H1 (cell line): ENCODE measurements at regions not wholly inside any gene's neighbourhood (a gene's known extent, or its start where the extent isn't known, plus 50 kb on each side); places are given as distances from the start of the nearest gene placed in this dataset.

Experiments used
- CTCF ChIA-PET: fragments of 300-600 bp; sonication (Branson Sonifier 250); formaldehyde crosslinking; loops from one replicate; lab custom pipeline; 2021; ENCODE audit not compliant: partially characterized antibody; lab: Charles Lee
- POLR2A ChIA-PET: fragments of 300-600 bp; sonication (Branson Sonifier 250); formaldehyde crosslinking; loops from one replicate; lab custom pipeline; 2021; ENCODE audit warnings: inconsistent platforms; ENCODE audit not compliant: partially characterized antibody; lab: Charles Lee
- DNase-seq, 2 experiments: peaks; one replicate each; pipeline versions ENCODE4 v3.0.0 to v3.0.0-alpha.2; 2010 to 2022; ENCODE audit warnings: low spot score in 2 of 2, low read depth in 1 of 2, mixed read lengths in 1 of 2
- FAIRE-seq: peaks from 2 replicates; lab custom pipeline; 2011; peaks lifted over from hg19 to GRCh38; lab: Jason Lieb, UNC
- H2AFZ ChIP-seq: 2 replicates; pipeline ENCODE4 v1.8.1; 2012; ENCODE audit warnings: low read length, inconsistent platforms
- H2AK5ac ChIP-seq: 2 replicates; pipeline ENCODE4 v1.6.1; 2013; ENCODE audit warnings: low read depth, low read length
- H2BK120ac ChIP-seq: replicated peaks from 2 replicates; pipeline ENCODE3; 2013; ENCODE audit warnings: low read depth, low read length, inconsistent platforms
- H2BK12ac ChIP-seq: 2 replicates; pipeline ENCODE4 v1.6.1; 2013; ENCODE audit warnings: low read depth, low read length
- H2BK15ac ChIP-seq: 2 replicates; pipeline ENCODE4 v1.6.1; 2013; ENCODE audit warnings: low read length
- H2BK20ac ChIP-seq: 2 replicates; pipeline ENCODE4 v1.6.1; 2013; ENCODE audit warnings: low read length
- H2BK5ac ChIP-seq: 2 replicates; pipeline ENCODE4 v1.6.1; 2013; ENCODE audit warnings: low read depth, low read length
- H3K14ac ChIP-seq: 2 replicates; pipeline ENCODE4 v1.6.1; 2013; ENCODE audit warnings: inconsistent platforms; ENCODE audit not compliant: insufficient read length
- H3K18ac ChIP-seq: 2 replicates; pipeline ENCODE4 v1.6.1; 2013; ENCODE audit warnings: low read length; ENCODE audit errors: extremely low read depth
- H3K23ac ChIP-seq: 2 replicates; pipeline ENCODE4 v1.6.1; 2013; ENCODE audit warnings: inconsistent platforms; ENCODE audit not compliant: insufficient read length
- H3K23me2 ChIP-seq: 2 replicates; pipeline ENCODE4 v1.6.1; 2013; ENCODE audit warnings: low read depth, low read length
- H3K27ac ChIP-seq: 2 replicates; pipeline ENCODE4 v1.6.1; 2011; ENCODE audit warnings: low read depth, low read length, inconsistent platforms
- H3K27me3 ChIP-seq, 4 experiments: replicated peaks in 1 of 4; 1 replicate in 1 of 4; 2 replicates in 3 of 4; pipeline versions ENCODE4 v1.6.1 to v1.8.1; 2011 to 2013; ENCODE audit warnings: low read length in 3 of 4, mild to moderate bottlenecking in 3 of 4, inconsistent platforms in 2 of 4, mixed read lengths in 2 of 4, moderate library complexity in 1 of 4; ENCODE audit not compliant: control insufficient read depth in 3 of 4, insufficient read depth in 3 of 4; ENCODE audit errors: extremely low read depth in 1 of 4
- H3K36me3 ChIP-seq, 4 experiments: 2 replicates each; pipeline versions ENCODE4 v1.6.1 to v1.8.1; 2011 to 2013; ENCODE audit warnings: mild to moderate bottlenecking in 4 of 4, low read length in 3 of 4, moderate library complexity in 2 of 4, control low read depth in 1 of 4, inconsistent platforms in 1 of 4; ENCODE audit not compliant: insufficient read depth in 4 of 4, control insufficient read depth in 2 of 4
- H3K4ac ChIP-seq: replicated peaks from 2 replicates; pipeline ENCODE3; 2013; ENCODE audit warnings: low read length, low read depth, mixed read lengths, inconsistent platforms; ENCODE audit not compliant: insufficient read length
- H3K4me1 ChIP-seq, 4 experiments: replicated peaks in 1 of 4; 1 replicate in 1 of 4; 2 replicates in 3 of 4; pipeline versions ENCODE4 v1.6.1 to v1.8.1; 2011 to 2013; ENCODE audit warnings: low read length in 3 of 4, inconsistent platforms in 2 of 4, mixed read lengths in 1 of 4; ENCODE audit not compliant: insufficient read depth in 4 of 4, control insufficient read depth in 3 of 4
- H3K4me2 ChIP-seq, 2 experiments: 2 replicates each; pipeline versions ENCODE4 v1.6.1 to v1.8.1; 2011 to 2013; ENCODE audit warnings: low read depth in 2 of 2, low read length in 2 of 2, control low read depth in 1 of 2, inconsistent platforms in 1 of 2, mild to moderate bottlenecking in 1 of 2; ENCODE audit not compliant: insufficient read depth in 1 of 2
- H3K4me3 ChIP-seq, 4 experiments: fragments of 200-600, 300-600 bp in 1 of 4; sonication (generic), shearing (Covaris generic), sonication (Bioruptor Twin) in 1 of 4; 2 replicates each; pipeline versions ENCODE4 v1.5.1 to v1.8.1; 2011 to 2016; ENCODE audit warnings: low read length in 4 of 4, low read depth in 3 of 4, control low read depth in 2 of 4, inconsistent platforms in 2 of 4, mild to moderate bottlenecking in 2 of 4, mixed read lengths in 1 of 4, moderate library complexity in 1 of 4; ENCODE audit not compliant: insufficient read depth in 2 of 4; ENCODE audit errors: extremely low read depth in 1 of 4
- H3K56ac ChIP-seq: replicated peaks from 2 replicates; pipeline ENCODE3; 2013; ENCODE audit warnings: low read depth, mild to moderate bottlenecking, mixed read lengths, low read length, inconsistent platforms; ENCODE audit not compliant: insufficient read length
- H3K79me1 ChIP-seq: 2 replicates; pipeline ENCODE4 v1.6.1; 2013; ENCODE audit warnings: low read depth, low read length, control low read depth
- H3K79me2 ChIP-seq, 2 experiments: 2 replicates each; pipeline versions ENCODE4 v1.6.1 to v1.8.1; 2012 to 2013; ENCODE audit warnings: low read length in 2 of 2, mild to moderate bottlenecking in 2 of 2, inconsistent platforms in 1 of 2; ENCODE audit not compliant: insufficient read depth in 2 of 2, control insufficient read depth in 1 of 2
- H3K9ac ChIP-seq, 4 experiments: replicated peaks in 1 of 4; 1 replicate in 1 of 4; 2 replicates in 3 of 4; pipeline versions ENCODE4 v1.6.1 to v1.8.1; 2011 to 2013; ENCODE audit warnings: low read depth in 3 of 4, low read length in 3 of 4, control low read depth in 2 of 4, mild to moderate bottlenecking in 2 of 4, moderate library complexity in 2 of 4, inconsistent platforms in 1 of 4; ENCODE audit errors: extremely low read depth in 1 of 4
- H3K9me3 ChIP-seq, 2 experiments: 2 replicates each; pipeline versions ENCODE4 v1.6.1 to v1.8.1; 2012 to 2013; ENCODE audit warnings: mild to moderate bottlenecking in 2 of 2, moderate library complexity in 2 of 2, control low read depth in 1 of 2, inconsistent platforms in 1 of 2, low read depth in 1 of 2, low read length in 1 of 2, mixed read lengths in 1 of 2; ENCODE audit not compliant: insufficient read depth in 2 of 2
- H4K20me1 ChIP-seq, 2 experiments: replicated peaks in 1 of 2; 2 replicates each; pipeline versions ENCODE3 to v1.8.1; 2011 to 2013; ENCODE audit warnings: inconsistent platforms in 2 of 2, low read length in 2 of 2, mild to moderate bottlenecking in 1 of 2; ENCODE audit not compliant: insufficient read depth in 2 of 2, control insufficient read depth in 1 of 2
- H4K5ac ChIP-seq: 2 replicates; pipeline ENCODE4 v1.6.1; 2013; ENCODE audit warnings: low read length, low read depth, mixed read lengths, inconsistent platforms; ENCODE audit not compliant: insufficient read length
- H4K8ac ChIP-seq: 2 replicates; pipeline ENCODE4 v1.8.0; 2013; ENCODE audit warnings: mild to moderate bottlenecking, moderate library complexity, low read length, inconsistent platforms; ENCODE audit not compliant: insufficient read depth; ENCODE audit errors: extremely low read depth
- H4K91ac ChIP-seq: replicated peaks from 2 replicates; pipeline ENCODE3; 2013; ENCODE audit warnings: low read length, mixed read lengths, inconsistent platforms; ENCODE audit not compliant: insufficient read length
- CTBP2 ChIP-seq: IDR thresholded peaks from 2 replicates; pipeline ENCODE4 v1.7.0; 2011; ENCODE audit warnings: borderline replicate concordance, mild to moderate bottlenecking, moderate library complexity, mixed read lengths, low read length; ENCODE audit not compliant: insufficient read depth, insufficient read length
- EGR1 ChIP-seq: IDR thresholded peaks from 2 replicates; pipeline ENCODE4 v1.6.1; 2011; ENCODE audit warnings: low read depth, low read length, borderline replicate concordance
- KDM4A ChIP-seq: IDR thresholded peaks from one replicate; pipeline ENCODE4 v1.7.1; 2012; ENCODE audit warnings: low read depth, mild to moderate bottlenecking, moderate library complexity, low read length, inconsistent platforms; ENCODE audit not compliant: severe bottlenecking
- KDM5A ChIP-seq: fragments of 200-600 bp; IDR thresholded peaks from 2 replicates; pipeline ENCODE4 v1.7.1; 2012; ENCODE audit warnings: mild to moderate bottlenecking, low read length, inconsistent platforms, mixed read lengths
- NANOG ChIP-seq: IDR thresholded peaks from 2 replicates; pipeline ENCODE4 v1.6.1; 2011; ENCODE audit warnings: low read length, low read depth, mild to moderate bottlenecking, inconsistent platforms; ENCODE audit not compliant: insufficient read depth, poor library complexity, severe bottlenecking
- RXRA ChIP-seq: IDR thresholded peaks from 2 replicates; pipeline ENCODE4 v1.6.1; 2011; ENCODE audit warnings: low read depth, mild to moderate bottlenecking, low read length, moderate library complexity; ENCODE audit not compliant: insufficient read depth
- SIN3A ChIP-seq, 2 experiments: IDR thresholded peaks in 1 of 2; conservative IDR thresholded peaks in 1 of 2; 2 replicates each; pipeline ENCODE4 v1.6.1; 2011 to 2012; ENCODE audit warnings: low read length in 2 of 2, improper control_type of control experiment in 1 of 2, low read depth in 1 of 2, mild to moderate bottlenecking in 1 of 2
- WGBS, 2 experiments: shearing (Covaris generic) in 1 of 2; methylation state at CpG; one replicate each; pipeline versions ENCODE4 v1.1.6 to v1.1.7; 2013 to 2015; ENCODE audit warnings: low lambda C conversion rate in 2 of 2, mixed read lengths in 2 of 2, inconsistent platforms in 1 of 2, low coverage in 1 of 2, missing lambda C conversion rate in 1 of 2; ENCODE audit not compliant: insufficient replicate concordance in 2 of 2, insufficient coverage in 1 of 2, insufficient read length in 1 of 2; ENCODE audit errors: extremely low coverage in 1 of 2, missing lambda C conversion rate in 1 of 2; 5-methylcytosine and 5-hydroxymethylcytosine counted together

DNA sequence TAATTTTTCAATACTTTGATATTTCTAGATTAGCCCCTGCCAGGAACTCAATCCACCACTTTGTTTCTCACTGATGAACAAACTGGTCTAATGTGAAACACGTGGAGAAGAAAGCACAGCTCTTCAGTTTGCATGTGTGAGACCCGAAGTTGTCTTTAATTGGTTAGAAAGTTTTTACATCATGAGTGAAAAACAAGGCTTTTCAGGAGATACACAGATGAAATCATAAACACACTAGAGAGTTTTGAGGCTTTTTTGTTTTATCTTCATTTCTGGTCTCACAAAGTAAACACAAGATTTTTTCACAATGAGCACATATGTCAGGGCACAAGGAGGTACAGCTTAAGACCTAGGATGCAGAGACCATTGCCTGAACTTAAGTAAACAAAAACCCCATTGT, 84.5 kb upstream of the MOCS2 start:
- no peaks in the 10 kb centered on the region for H3K27me3 ChIP-seq
- H3K14ac ChIP-seq, result no peak overlapping the region
- no peaks in the 10 kb centered on the region for H4K20me1 ChIP-seq
- H3K4me3 ChIP-seq, result no peak overlapping the region
- peaks cover 2 to 14% of the 10 kb centered on the region in 2 experiments for H3K9me3 ChIP-seq
- H4K91ac ChIP-seq, result no peak overlapping the region
- H4K8ac ChIP-seq, result no peak overlapping the region
- H3K79me2 ChIP-seq, result no peaks in the 10 kb centered on the region
- DNase-seq, result no peak
- no peak overlapping the region for H3K9ac ChIP-seq
- 70% methylated on average over 2 of the region's 2 CpGs; no CpG with 5 or more reads in 1 of the 2 experiments for WGBS, 2 experiments
- H2BK5ac ChIP-seq, result no peak overlapping the region
- no peak overlapping the region for H3K18ac ChIP-seq
- H2AK5ac ChIP-seq, result no peak overlapping the region
- H3K4me2 ChIP-seq, result no peak overlapping the region
- TF ChIP-seq EGR1, result no peak
- TF ChIP-seq RXRA, result no peak
- TF ChIP-seq CTBP2, result no peak
- no peak for TF ChIP-seq KDM4A
- no peak for TF ChIP-seq NANOG
- TF ChIP-seq SIN3A (conservative IDR thresholded peaks at IDR 0.05 in 1 of 2, IDR thresholded peaks at IDR 0.05 in 1 of 2; ENCODE audit: low read depth in 1 of 2, low read length in 2 of 2), result no peak
- no peak for TF ChIP-seq KDM5A
- no peak overlapping the region for H3K4ac ChIP-seq
- H2BK20ac ChIP-seq, result no peak overlapping the region
- no peak overlapping the region for H2BK15ac ChIP-seq
- H3K56ac ChIP-seq, result no peak overlapping the region
- H3K23ac ChIP-seq, result no peak overlapping the region
- H3K4me1 ChIP-seq, result no peaks in the 10 kb centered on the region; a peak in 1 of 7 replicates
- no peaks in the 10 kb centered on the region for H3K79me1 ChIP-seq
- no peaks in the 10 kb centered on the region for H3K23me2 ChIP-seq
- no peak overlapping the region for H2BK120ac ChIP-seq
- H3K27ac ChIP-seq, result no peak overlapping the region
- H2AFZ ChIP-seq, result no peak overlapping the region
- peak; percentile 79 for FAIRE-seq
- no peaks in the 10 kb centered on the region for H3K36me3 ChIP-seq
- ChIA-PET POLR2A (interaction anchor here (0.6 kb wide), 1 partner anchor 222 kb away, joined by 3 read pairs; no protein-coding TSS in a partner anchor), CTCF (interaction anchor here (1.5 kb wide), 1 partner anchor 246 kb away, joined by 4 read pairs; no protein-coding TSS in a partner anchor)
- H2BK12ac ChIP-seq, result no peak overlapping the region
- no peak overlapping the region for H4K5ac ChIP-seq
